HCT116 (cell line): ENCODE measurements at regions not wholly inside any gene's neighbourhood (a gene's known extent, or its start where the extent isn't known, plus 50 kb on each side); places are given as distances from the start of the nearest gene placed in this dataset.

ENCODE experiments used
- ATAC-seq: fragments of 200-7000 bp; cut with Tn5 transposase; 2 replicates; pipeline ENCODE4 v1.9.1; 2020; ENCODE audit warnings: mild to moderate bottlenecking, moderate library complexity
- BruUV-seq: library from RNA; stranded (reverse); fragments of 400-500 nt; replicated peaks from 2 replicates; lab custom pipeline; 2021; lab: Mats Ljungman, UMichigan
- CTCF ChIA-PET: fragments of 300-600 bp; sonication (Branson Sonifier 250); formaldehyde crosslinking; loops from one replicate; lab custom pipeline; 2021; ENCODE audit warnings: antibody characterized with exemption; lab: Charles Lee
- POLR2A ChIA-PET: fragments of 300-600, 350-600 bp; sonication (Branson Sonifier 250); formaldehyde crosslinking; loops from one replicate; lab custom pipeline; 2021; ENCODE audit warnings: antibody characterized with exemption; lab: Charles Lee
- RAD21 ChIA-PET, 2 experiments: fragments of 300-600 bp; sonication (Branson Sonifier 250); formaldehyde crosslinking; loops; one replicate each; lab custom pipeline; 2023; ENCODE audit warnings: low total read pairs in 2 of 2; ENCODE audit not compliant: uncharacterized antibody in 2 of 2, unreplicated experiment in 2 of 2, low non-redundant PET in 1 of 2; lab: Charles Lee
- DNase-seq: peaks from one replicate; pipeline ENCODE4 v3.0.0-alpha.2; 2010; ENCODE audit warnings: low read depth, low spot score
- H2AFZ ChIP-seq: fragments of 200-600 bp; shearing (Covaris generic), sonication (generic); 2 replicates; pipeline ENCODE4 v1.6.1; 2017; ENCODE audit warnings: low read depth, mixed run types, mixed read lengths, antibody characterized with exemption, low read length; ENCODE audit not compliant: poor library complexity, severe bottlenecking
- H3K27ac ChIP-seq: 2 replicates; pipeline ENCODE4 v1.5.1; 2012; ENCODE audit warnings: low read depth, low read length
- H3K27me3 ChIP-seq: fragments of 200-600 bp; sonication (generic); 2 replicates; pipeline ENCODE4 v1.6.1; 2016; ENCODE audit warnings: mixed run types, low read length, mixed read lengths; ENCODE audit not compliant: insufficient read depth
- H3K36me3 ChIP-seq, 2 experiments: fragments of 200-500 bp in 1 of 2; fragments of 200-600 bp in 1 of 2; sonication (Bioruptor generic) in 1 of 2; sonication (generic) in 1 of 2; 2 replicates each; pipeline versions ENCODE4 v1.5.1 to v1.6.1; 2014 to 2016; ENCODE audit warnings: low read length in 2 of 2, inconsistent platforms in 1 of 2, mixed read lengths in 1 of 2, mixed run types in 1 of 2; ENCODE audit not compliant: insufficient read depth in 2 of 2, control insufficient read depth in 1 of 2
- H3K4me1 ChIP-seq, 2 experiments: fragments of 200-600 bp in 1 of 2; sonication (generic) in 1 of 2; 2 replicates each; pipeline versions ENCODE4 v1.5.1 to v1.6.1; 2012 to 2017; ENCODE audit warnings: low read length in 2 of 2, inconsistent platforms in 1 of 2, mild to moderate bottlenecking in 1 of 2, mixed read lengths in 1 of 2, mixed run types in 1 of 2, moderate library complexity in 1 of 2; ENCODE audit not compliant: insufficient read depth in 2 of 2, control insufficient read depth in 1 of 2
- H3K4me2 ChIP-seq: fragments of 200-600 bp; sonication (generic); 2 replicates; pipeline ENCODE4 v1.6.1; 2017; ENCODE audit warnings: mixed run types, low read length, mixed read lengths
- H3K4me3 ChIP-seq, 2 experiments: fragments of 200-600 bp in 1 of 2; sonication (generic) in 1 of 2; replicated peaks in 1 of 2; 2 replicates each; pipeline ENCODE4 v1.5.1; 2011 to 2016; ENCODE audit warnings: low read length in 2 of 2, control low read depth in 1 of 2, low read depth in 1 of 2, mild to moderate bottlenecking in 1 of 2, mixed read lengths in 1 of 2, mixed run types in 1 of 2
- H3K79me2 ChIP-seq: fragments of 200-600 bp; sonication (generic); 2 replicates; pipeline ENCODE4 v1.6.1; 2017; ENCODE audit warnings: mild to moderate bottlenecking, mixed run types, low read length, moderate library complexity, mixed read lengths; ENCODE audit not compliant: insufficient read depth
- H3K9ac ChIP-seq: fragments of 200-600 bp; sonication (generic); 2 replicates; pipeline ENCODE4 v1.6.1; 2016; ENCODE audit warnings: low read length, mixed read lengths
- H3K9me2 ChIP-seq: fragments of 200-600 bp; sonication (generic), shearing (Covaris generic); 2 replicates; pipeline ENCODE4 v1.6.1; 2017; ENCODE audit warnings: mixed run types, mild to moderate bottlenecking, moderate library complexity; ENCODE audit not compliant: insufficient read depth
- H3K9me3 ChIP-seq, 2 experiments: fragments of 200-500 bp in 1 of 2; fragments of 200-600 bp in 1 of 2; sonication (Bioruptor generic) in 1 of 2; sonication (generic) in 1 of 2; 2 replicates each; pipeline ENCODE4 v1.6.1; 2014 to 2017; ENCODE audit warnings: low read length in 2 of 2, mixed read lengths in 2 of 2, inconsistent platforms in 1 of 2, low read depth in 1 of 2, mild to moderate bottlenecking in 1 of 2, mixed run types in 1 of 2, moderate library complexity in 1 of 2; ENCODE audit not compliant: control insufficient read depth in 1 of 2, insufficient read depth in 1 of 2
- H4K20me1 ChIP-seq: fragments of 200-600 bp; sonication (generic), shearing (Covaris generic); 2 replicates; pipeline ENCODE4 v1.6.1; 2017; ENCODE audit warnings: mixed run types, mild to moderate bottlenecking, moderate library complexity; ENCODE audit not compliant: insufficient read depth
- CEBPB ChIP-seq: IDR thresholded peaks from 2 replicates; pipeline ENCODE4 v1.6.1; 2012; ENCODE audit warnings: low read depth
- ELF1 ChIP-seq: IDR thresholded peaks from 2 replicates; pipeline ENCODE4 v1.6.1; 2012; ENCODE audit warnings: low read depth, borderline replicate concordance
- EZH2 ChIP-seq: fragments of 200-600 bp; sonication (generic); IDR thresholded peaks from 2 replicates; pipeline ENCODE4 v1.6.1; 2017; ENCODE audit warnings: antibody characterized with exemption, mixed run types
- EZH2phosphoT487 ChIP-seq: fragments of 200-600 bp; IDR thresholded peaks from 2 replicates; pipeline ENCODE4 v1.6.1; 2018; ENCODE audit warnings: antibody characterized with exemption, borderline replicate concordance
- JUND ChIP-seq: IDR thresholded peaks from 2 replicates; pipeline ENCODE4 v1.6.1; 2012
- POLR2A ChIP-seq: IDR thresholded peaks from 2 replicates; pipeline ENCODE4 v1.7.0; 2011; ENCODE audit warnings: borderline replicate concordance; ENCODE audit not compliant: insufficient read depth, insufficient read length; ENCODE audit errors: extremely low read depth
- POLR2AphosphoS5 ChIP-seq: IDR thresholded peaks from 2 replicates; pipeline ENCODE4 v1.6.1; 2011; ENCODE audit warnings: mild to moderate bottlenecking, low read depth, low read length, moderate library complexity
- RAD21 ChIP-seq: IDR thresholded peaks from 2 replicates; pipeline ENCODE4 v1.6.1; 2012; ENCODE audit warnings: low read depth, mild to moderate bottlenecking
- TCF7L2 ChIP-seq: IDR thresholded peaks from 2 replicates; pipeline ENCODE4 v1.7.0; 2011; ENCODE audit warnings: borderline replicate concordance, inconsistent platforms; ENCODE audit not compliant: insufficient read depth, insufficient read length; ENCODE audit errors: extremely low read depth
- YY1 ChIP-seq: IDR thresholded peaks from 2 replicates; pipeline ENCODE4 v1.6.1; 2011; ENCODE audit warnings: low read length, low read depth, moderate library complexity, mild to moderate bottlenecking; ENCODE audit not compliant: insufficient replicate concordance; ENCODE audit errors: extremely low read depth
- ZFX ChIP-seq: fragments of 450-650 bp; IDR thresholded peaks from 2 replicates; pipeline ENCODE4 v1.6.1; 2017
- ZNF274 ChIP-seq: fragments of 200-500 bp; sonication (Bioruptor generic); IDR thresholded peaks from 2 replicates; pipeline ENCODE4 v1.6.1; 2014; ENCODE audit warnings: mild to moderate bottlenecking, low read depth, low read length, inconsistent platforms
- intact Hi-C: fragments of 100-400 bp; cut with micrococcal nuclease; formaldehyde crosslinking; loops from 2 replicates; pipeline ENCODE4 v1.10.0; 2022
- TF ChIP-seq, protein P1 (sequence below), 3 experiments: fragments of 200-600 bp in 1 of 3; sonication (generic) in 1 of 3; IDR thresholded peaks in 2 of 3; conservative IDR thresholded peaks in 1 of 3; 2 replicates each; pipeline ENCODE4 v1.5.1; 2012 to 2017; ENCODE audit warnings: low read depth in 2 of 3, low read length in 2 of 3, antibody characterized with exemption in 1 of 3, borderline replicate concordance in 1 of 3, control low read depth in 1 of 3, mild to moderate bottlenecking in 1 of 3, mixed read lengths in 1 of 3, mixed run types in 1 of 3, moderate library complexity in 1 of 3; ENCODE audit not compliant: insufficient read depth in 1 of 3
- TF ChIP-seq, protein P2 (sequence below): IDR thresholded peaks from 2 replicates; pipeline ENCODE4 v1.6.1; 2012
- TF ChIP-seq, protein P3 (sequence below): IDR thresholded peaks from 2 replicates; pipeline ENCODE4 v1.6.1; 2011; ENCODE audit warnings: mild to moderate bottlenecking, low read length, moderate library complexity; ENCODE audit not compliant: insufficient replicate concordance; ENCODE audit errors: extremely low read depth

DNA sequence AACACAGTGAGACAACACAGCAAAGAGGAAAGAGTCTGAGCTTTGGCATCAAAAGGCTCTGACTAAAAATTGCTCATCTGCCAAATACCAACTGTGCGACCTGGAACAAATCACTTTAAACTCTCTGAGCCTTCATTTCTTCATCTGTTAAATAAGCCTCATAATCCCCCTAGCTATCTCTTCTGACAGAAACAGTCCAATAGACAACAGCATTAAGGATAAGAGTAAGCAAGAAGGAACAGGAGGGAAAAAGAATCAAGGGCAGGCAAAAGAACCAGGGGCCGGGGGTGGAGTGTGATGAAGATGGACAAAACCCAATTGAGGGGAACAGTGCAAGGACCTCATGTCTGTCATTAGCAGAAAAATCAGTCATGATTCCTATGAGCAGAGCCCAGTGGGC is 79.4 kb upstream of the SETMAR start:
- no TSS peak for BruUV-seq
- Histone ChIP-seq H3K36me3 (no peaks in the 10 kb centered on the region), H3K4me1 (no peaks in the 10 kb centered on the region), H2AFZ (no peak overlapping the region), H3K9me2 (no peaks in the 10 kb centered on the region), H3K9me3 (no peaks in the 10 kb centered on the region), H3K9ac (no peak overlapping the region), H4K20me1 (no peaks in the 10 kb centered on the region), H3K4me3 (no peak overlapping the region), H3K27me3 (peaks cover 5% of the 10 kb centered on the region; the same call in 1 of the 2 replicates), H3K4me2 (no peak overlapping the region), H3K79me2 (no peaks in the 10 kb centered on the region), H3K27ac (no peak overlapping the region)
- DNase-seq = no peak
- ChIA-PET RAD21 (no interaction called here), POLR2A (no interaction called here), CTCF (no interaction called here)
- no peak for ATAC-seq
- intact Hi-C loops = no loop called here
- TF ChIP-seq POLR2AphosphoS5 = no peak
- no peak for TF ChIP-seq ELF1
- TF ChIP-seq, protein P1, sequence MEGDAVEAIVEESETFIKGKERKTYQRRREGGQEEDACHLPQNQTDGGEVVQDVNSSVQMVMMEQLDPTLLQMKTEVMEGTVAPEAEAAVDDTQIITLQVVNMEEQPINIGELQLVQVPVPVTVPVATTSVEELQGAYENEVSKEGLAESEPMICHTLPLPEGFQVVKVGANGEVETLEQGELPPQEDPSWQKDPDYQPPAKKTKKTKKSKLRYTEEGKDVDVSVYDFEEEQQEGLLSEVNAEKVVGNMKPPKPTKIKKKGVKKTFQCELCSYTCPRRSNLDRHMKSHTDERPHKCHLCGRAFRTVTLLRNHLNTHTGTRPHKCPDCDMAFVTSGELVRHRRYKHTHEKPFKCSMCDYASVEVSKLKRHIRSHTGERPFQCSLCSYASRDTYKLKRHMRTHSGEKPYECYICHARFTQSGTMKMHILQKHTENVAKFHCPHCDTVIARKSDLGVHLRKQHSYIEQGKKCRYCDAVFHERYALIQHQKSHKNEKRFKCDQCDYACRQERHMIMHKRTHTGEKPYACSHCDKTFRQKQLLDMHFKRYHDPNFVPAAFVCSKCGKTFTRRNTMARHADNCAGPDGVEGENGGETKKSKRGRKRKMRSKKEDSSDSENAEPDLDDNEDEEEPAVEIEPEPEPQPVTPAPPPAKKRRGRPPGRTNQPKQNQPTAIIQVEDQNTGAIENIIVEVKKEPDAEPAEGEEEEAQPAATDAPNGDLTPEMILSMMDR (IDR thresholded peaks at IDR 0.05 in 2 of 3, conservative IDR thresholded peaks at IDR 0.05 in 1 of 3; ENCODE audit: borderline replicate concordance in 1 of 3, insufficient read depth in 1 of 3, low read depth in 2 of 3, low read length in 2 of 3) = no peak
- TF ChIP-seq, protein P2, sequence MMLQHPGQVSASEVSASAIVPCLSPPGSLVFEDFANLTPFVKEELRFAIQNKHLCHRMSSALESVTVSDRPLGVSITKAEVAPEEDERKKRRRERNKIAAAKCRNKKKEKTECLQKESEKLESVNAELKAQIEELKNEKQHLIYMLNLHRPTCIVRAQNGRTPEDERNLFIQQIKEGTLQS = no peak
- no peak for TF ChIP-seq EZH2phosphoT487
- no peak for TF ChIP-seq ZNF274
- TF ChIP-seq EZH2 = no peak
- no peak for TF ChIP-seq CEBPB
- no peak for TF ChIP-seq TCF7L2
- no peak for TF ChIP-seq YY1
- TF ChIP-seq, protein P3, sequence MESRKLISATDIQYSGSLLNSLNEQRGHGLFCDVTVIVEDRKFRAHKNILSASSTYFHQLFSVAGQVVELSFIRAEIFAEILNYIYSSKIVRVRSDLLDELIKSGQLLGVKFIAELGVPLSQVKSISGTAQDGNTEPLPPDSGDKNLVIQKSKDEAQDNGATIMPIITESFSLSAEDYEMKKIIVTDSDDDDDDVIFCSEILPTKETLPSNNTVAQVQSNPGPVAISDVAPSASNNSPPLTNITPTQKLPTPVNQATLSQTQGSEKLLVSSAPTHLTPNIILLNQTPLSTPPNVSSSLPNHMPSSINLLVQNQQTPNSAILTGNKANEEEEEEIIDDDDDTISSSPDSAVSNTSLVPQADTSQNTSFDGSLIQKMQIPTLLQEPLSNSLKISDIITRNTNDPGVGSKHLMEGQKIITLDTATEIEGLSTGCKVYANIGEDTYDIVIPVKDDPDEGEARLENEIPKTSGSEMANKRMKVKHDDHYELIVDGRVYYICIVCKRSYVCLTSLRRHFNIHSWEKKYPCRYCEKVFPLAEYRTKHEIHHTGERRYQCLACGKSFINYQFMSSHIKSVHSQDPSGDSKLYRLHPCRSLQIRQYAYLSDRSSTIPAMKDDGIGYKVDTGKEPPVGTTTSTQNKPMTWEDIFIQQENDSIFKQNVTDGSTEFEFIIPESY = no peak
- TF ChIP-seq JUND = no peak
- no peak for TF ChIP-seq POLR2A
- TF ChIP-seq RAD21 = no peak
- TF ChIP-seq ZFX = no peak
